Vagina (tissue), 2 donors: ENCODE measurements at regions not wholly inside any gene's neighbourhood (a gene's known extent, or its start where the extent isn't known, plus 50 kb on each side); places are given as distances from the start of the nearest gene placed in this dataset.

Experiments used
- DNase-seq, 2 donors: peaks; one replicate each; pipeline ENCODE4 v3.0.0-alpha.2; 2017; ENCODE audit errors: extremely low spot score in 2 of 2
- H3K27ac ChIP-seq: fragments of 200-600 bp; sonication (generic); one replicate; pipeline ENCODE4 v1.5.1; 2019
- H3K27me3 ChIP-seq: fragments of 200-600 bp; sonication (generic); one replicate; pipeline ENCODE4 v1.5.1; 2019
- H3K36me3 ChIP-seq, 2 donors: fragments of 200-600 bp; sonication (generic); one replicate each; pipeline ENCODE4 v1.5.1; 2017 to 2019
- H3K4me1 ChIP-seq: fragments of 200-600 bp; sonication (generic); one replicate; pipeline ENCODE4 v1.5.1; 2019
- H3K4me3 ChIP-seq, 2 donors: fragments of 200-600 bp; sonication (generic); 1 replicate in 1 of 2; 2 replicates in 1 of 2; pipeline ENCODE4 v1.5.1; 2016 to 2019
- H3K9me3 ChIP-seq: fragments of 200-600 bp; sonication (generic); one replicate; pipeline ENCODE4 v1.5.1; 2019
- CTCF ChIP-seq, 3 experiments: fragments of 450-650 bp in 2 of 3; fragments of 200-600 bp in 1 of 3; sonication (generic) in 1 of 3; IDR thresholded peaks; one replicate each; pipeline ENCODE4 v1.5.1; 2017 to 2019; ENCODE audit warnings: antibody characterized with exemption in 3 of 3, mild to moderate bottlenecking in 2 of 3, moderate library complexity in 2 of 3
- POLR2A ChIP-seq, 2 donors: fragments of 450-650 bp; IDR thresholded peaks; one replicate each; pipeline ENCODE4 v1.6.1; 2017; ENCODE audit warnings: antibody characterized with exemption in 2 of 2, mild to moderate bottlenecking in 2 of 2, moderate library complexity in 2 of 2
- POLR2AphosphoS5 ChIP-seq, 2 donors: sonication (generic); formaldehyde crosslinking; IDR thresholded peaks; one replicate each; pipeline ENCODE4 v1.9.0; 2017; ENCODE audit warnings: antibody characterized with exemption in 2 of 2, mild to moderate bottlenecking in 2 of 2, low read depth in 1 of 2; ENCODE audit not compliant: insufficient read depth in 1 of 2
- intact Hi-C: fragments of 100-400 bp; cut with DNase I; formaldehyde crosslinking; loops from one replicate; pipeline ENCODE4 v1.15.1; 2023

- Histone ChIP-seq H3K9me3 (no peaks in the 10 kb centered on the region), H3K27me3 (no peaks in the 10 kb centered on the region), H3K4me3 (no peak overlapping the region), H3K36me3 (no peaks in the 10 kb centered on the region), H3K4me1 (no peaks in the 10 kb centered on the region), H3K27ac (no peak overlapping the region)
- intact Hi-C loops, result no loop called here
- TF ChIP-seq POLR2AphosphoS5 (IDR thresholded peaks at IDR 0.05; ENCODE audit: insufficient read depth in 1 of 2, low read depth in 1 of 2) (no peak), CTCF (IDR thresholded peaks at IDR 0.05) (no peak), POLR2A (IDR thresholded peaks at IDR 0.05) (no peak)
- no peak for DNase-seq
Measured at GRCh38 chr4:31035761-31036160, 315.6 kb downstream of the PCDH7 start.

- Histone ChIP-seq H3K27me3 (no peaks in the 10 kb centered on the region), H3K9me3 (no peaks in the 10 kb centered on the region), H3K4me3 (no peak overlapping the region), H3K36me3 (no peaks in the 10 kb centered on the region), H3K27ac (no peak overlapping the region), H3K4me1 (no peaks in the 10 kb centered on the region)
- DNase-seq, result no peak
- no peak for TF ChIP-seq CTCF (IDR thresholded peaks at IDR 0.05)
- TF ChIP-seq POLR2AphosphoS5 (IDR thresholded peaks at IDR 0.05; ENCODE audit: insufficient read depth in 1 of 2, low read depth in 1 of 2), result no peak
- TF ChIP-seq POLR2A (IDR thresholded peaks at IDR 0.05), result no peak
- intact Hi-C loops, result no loop called here
Measured at GRCh38 chr4:31037703-31038102, 317.5 kb downstream of the PCDH7 start.

- no peak overlapping the region for H3K27ac ChIP-seq
- no peak for TF ChIP-seq POLR2AphosphoS5 (IDR thresholded peaks at IDR 0.05; ENCODE audit: insufficient read depth in 1 of 2, low read depth in 1 of 2)
- TF ChIP-seq CTCF (IDR thresholded peaks at IDR 0.05), result no peak
- no peak for TF ChIP-seq POLR2A (IDR thresholded peaks at IDR 0.05)
- intact Hi-C loops, result no loop called here
Measured at GRCh38 chr4:31039382-31039781, 319.2 kb downstream of the PCDH7 start.

GRCh38 chr4:31040106-31040505, 319.9 kb downstream of the PCDH7 start:
- H3K4me3 ChIP-seq, result no peak overlapping the region
- intact Hi-C loops, result no loop called here
- TF ChIP-seq POLR2AphosphoS5 (IDR thresholded peaks at IDR 0.05; ENCODE audit: insufficient read depth in 1 of 2, low read depth in 1 of 2) (no peak), POLR2A (IDR thresholded peaks at IDR 0.05) (no peak), CTCF (IDR thresholded peaks at IDR 0.05) (no peak)

More at GRCh38 chr4:31039382-31039781, 319.2 kb downstream of the PCDH7 start:
- no peak for DNase-seq
- H3K27me3 ChIP-seq, result no peaks in the 10 kb centered on the region
- no peak overlapping the region for H3K4me3 ChIP-seq
- H3K9me3 ChIP-seq, result no peaks in the 10 kb centered on the region
- no peaks in the 10 kb centered on the region for H3K36me3 ChIP-seq
- no peaks in the 10 kb centered on the region for H3K4me1 ChIP-seq

GRCh38 chr4:31041385-31041784, 321.2 kb downstream of the PCDH7 start:
- no peak for DNase-seq
- no peak overlapping the region for H3K27ac ChIP-seq
- no peaks in the 10 kb centered on the region for H3K9me3 ChIP-seq
- H3K4me3 ChIP-seq, result no peak overlapping the region
- H3K36me3 ChIP-seq, result no peaks in the 10 kb centered on the region
- intact Hi-C loops, result no loop called here
- no peaks in the 10 kb centered on the region for H3K4me1 ChIP-seq
- no peaks in the 10 kb centered on the region for H3K27me3 ChIP-seq
- TF ChIP-seq POLR2AphosphoS5 (IDR thresholded peaks at IDR 0.05; ENCODE audit: insufficient read depth in 1 of 2, low read depth in 1 of 2), result no peak
- TF ChIP-seq POLR2A (IDR thresholded peaks at IDR 0.05), result no peak
- no peak for TF ChIP-seq CTCF (IDR thresholded peaks at IDR 0.05)

More at GRCh38 chr4:31040106-31040505, 319.9 kb downstream of the PCDH7 start:
- H3K27ac ChIP-seq, result no peak overlapping the region
- H3K9me3 ChIP-seq, result no peaks in the 10 kb centered on the region
- no peaks in the 10 kb centered on the region for H3K36me3 ChIP-seq
- no peaks in the 10 kb centered on the region for H3K4me1 ChIP-seq
- no peaks in the 10 kb centered on the region for H3K27me3 ChIP-seq
- no peak for DNase-seq
